Stimulated activated CD8-positive, alpha-beta memory T cell treated with anti-CD3 and anti-CD28 coated beads, Interleukin-4, amount 100 ng/mL, for 48 hours (primary cell): ENCODE measurements at regions not wholly inside any gene's neighbourhood (a gene's known extent, or its start where the extent isn't known, plus 50 kb on each side); places are given as distances from the start of the nearest gene placed in this dataset.
A peak's percentile ranks its signal among the peaks of the same experiment; 100 is the strongest.

ENCODE experiments used
- DNase-seq: peaks from one replicate; pipeline ENCODE4 v3.0.0-alpha.2; 2020

DNA sequence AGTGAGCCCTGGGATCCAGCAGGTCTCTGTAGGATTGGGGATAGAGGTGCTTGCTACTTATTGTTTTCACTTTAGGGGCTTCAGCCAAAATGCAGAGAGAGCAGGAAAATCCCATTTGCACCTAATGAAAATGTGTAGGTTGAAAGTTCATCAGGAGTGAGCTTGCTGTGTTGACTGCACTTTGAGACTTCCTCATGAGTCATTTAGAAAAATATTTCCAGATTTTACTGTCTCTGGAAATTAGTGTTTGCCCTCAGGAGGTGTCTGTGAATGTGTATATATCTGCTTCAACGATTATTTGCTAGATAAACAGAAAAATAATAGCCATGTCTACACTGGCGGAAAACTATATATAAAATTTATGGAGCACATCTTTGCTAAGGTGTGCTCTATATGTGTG, 159.3 kb downstream of the CAND1 start:
- no peak for DNase-seq

DNA sequence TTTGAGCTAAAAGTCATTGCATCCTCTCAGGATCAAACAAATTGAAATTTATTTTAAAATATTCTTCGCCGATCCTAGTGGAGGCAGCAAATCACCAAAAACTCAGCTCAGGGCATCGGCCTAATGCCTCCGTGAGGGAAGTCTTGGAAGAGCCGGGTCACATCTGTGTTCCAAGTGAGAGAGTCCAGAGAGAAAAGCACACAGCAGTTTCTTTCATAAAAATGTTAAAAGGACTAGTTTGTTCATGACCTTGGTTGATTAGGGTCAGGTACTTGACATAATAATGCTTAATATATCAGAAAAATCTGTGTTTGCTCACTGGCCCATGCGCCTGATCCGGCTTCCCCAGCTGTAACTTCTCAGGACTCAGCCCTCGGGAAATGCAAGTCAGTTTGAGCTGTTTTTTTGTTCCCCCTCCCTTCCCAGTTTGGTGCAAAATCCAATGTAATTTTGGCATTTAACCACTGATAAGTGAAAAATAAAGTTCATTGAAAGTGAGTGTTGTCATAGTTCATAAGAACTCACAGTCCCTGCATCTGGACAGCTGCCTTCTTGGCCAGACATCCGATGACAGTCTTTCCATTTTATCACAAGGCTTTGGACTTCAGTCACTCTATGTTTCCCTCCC, 161.7 kb downstream of the CAND1 start:
- DNase-seq = no peak

DNA sequence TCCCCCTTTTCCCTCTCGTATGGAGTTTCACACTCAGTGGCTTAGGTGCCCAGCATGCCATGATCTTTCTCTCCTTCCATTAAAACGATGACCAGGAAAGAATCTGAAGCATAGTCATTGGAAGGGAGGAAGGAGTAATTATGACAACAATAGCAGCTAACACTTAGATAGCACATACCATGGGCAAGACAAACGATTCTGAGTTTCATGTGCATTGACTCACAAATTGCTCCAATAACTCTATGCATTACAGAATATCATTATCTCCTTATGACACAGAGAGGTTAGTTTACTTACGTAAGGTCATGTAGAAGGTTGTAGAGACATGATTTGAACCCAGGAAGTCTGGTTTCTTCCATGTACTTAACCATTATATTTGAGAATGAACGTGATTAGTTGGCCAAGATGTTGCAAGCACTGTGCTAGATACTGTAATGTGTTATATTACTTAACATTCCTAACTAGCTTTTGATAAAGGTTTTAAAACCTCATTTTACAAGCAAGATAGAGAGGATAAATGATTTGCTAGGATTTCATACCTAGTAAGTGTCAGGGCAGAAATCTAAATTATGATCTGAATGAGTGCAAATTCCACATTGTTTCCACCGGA, 162.4 kb downstream of the CAND1 start:
- DNase-seq = no peak

DNA sequence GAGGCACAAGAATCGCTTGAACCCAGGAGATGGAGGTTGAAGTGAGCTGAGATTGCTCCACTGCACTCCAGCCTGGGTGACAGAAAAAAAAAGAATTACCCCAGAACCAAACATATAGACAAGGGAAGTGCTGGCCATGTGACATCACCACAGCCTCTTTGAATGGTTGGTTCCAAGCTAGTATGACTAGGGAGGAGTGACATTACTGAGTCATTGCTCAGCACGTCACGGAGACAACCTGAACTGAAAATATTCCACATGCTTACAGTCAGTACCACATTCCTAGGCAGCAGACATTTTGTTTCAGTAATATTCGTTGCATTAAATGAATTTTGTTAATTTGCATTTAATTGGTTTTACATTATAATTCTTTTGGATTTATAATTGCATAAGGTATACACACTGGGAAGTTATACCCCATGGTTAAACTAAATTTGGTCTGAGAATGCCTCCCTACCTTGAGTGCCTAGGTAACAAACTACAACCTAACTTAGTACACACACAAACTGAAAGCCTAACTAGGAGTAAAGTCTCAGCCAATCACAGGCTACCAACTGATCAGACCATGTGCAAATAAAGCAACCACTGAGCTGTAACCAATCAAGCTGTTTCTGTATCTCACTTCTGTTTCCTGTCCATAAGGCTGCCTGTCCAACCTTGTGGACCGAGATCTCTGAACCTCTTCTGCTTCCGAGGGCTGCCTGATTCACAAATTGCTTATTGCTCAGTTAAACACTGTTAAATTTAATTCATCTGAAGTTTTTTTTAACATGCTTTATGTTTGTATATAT, 164.4 kb downstream of the CAND1 start:
- DNase-seq = no peak

DNA sequence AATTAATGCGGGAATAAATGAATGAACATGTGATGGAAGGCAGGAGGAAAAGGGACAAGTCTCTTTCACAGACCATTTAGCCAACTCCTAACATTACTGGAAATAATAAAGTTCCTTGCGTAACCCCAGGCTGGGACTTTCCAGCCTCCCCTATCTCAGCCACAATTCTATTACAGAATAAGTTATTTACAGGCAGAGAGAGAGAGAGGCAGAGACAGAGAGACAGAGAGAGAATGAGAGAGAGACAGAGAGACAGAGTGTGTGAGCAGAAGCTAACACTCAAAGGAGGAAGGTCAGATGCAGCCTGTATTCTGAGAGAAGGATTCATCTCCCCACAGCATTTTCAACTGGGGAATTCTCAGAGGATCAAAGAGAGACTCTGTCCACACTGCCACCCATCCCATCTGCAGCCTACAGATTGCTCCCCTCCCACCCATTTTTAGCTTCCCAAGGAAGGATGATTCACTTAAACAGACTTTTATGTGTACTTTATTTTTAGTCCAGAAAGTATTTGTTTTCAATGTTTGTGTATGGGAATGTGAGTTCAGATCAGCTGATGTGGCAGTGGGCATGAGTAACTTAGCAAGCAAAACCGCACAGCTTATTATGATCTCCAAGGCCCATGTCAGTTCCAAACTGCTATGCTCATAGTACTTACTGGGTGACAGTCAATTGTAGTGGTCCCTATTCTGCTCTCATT, 165.7 kb downstream of the CAND1 start:
- no peak for DNase-seq

DNA sequence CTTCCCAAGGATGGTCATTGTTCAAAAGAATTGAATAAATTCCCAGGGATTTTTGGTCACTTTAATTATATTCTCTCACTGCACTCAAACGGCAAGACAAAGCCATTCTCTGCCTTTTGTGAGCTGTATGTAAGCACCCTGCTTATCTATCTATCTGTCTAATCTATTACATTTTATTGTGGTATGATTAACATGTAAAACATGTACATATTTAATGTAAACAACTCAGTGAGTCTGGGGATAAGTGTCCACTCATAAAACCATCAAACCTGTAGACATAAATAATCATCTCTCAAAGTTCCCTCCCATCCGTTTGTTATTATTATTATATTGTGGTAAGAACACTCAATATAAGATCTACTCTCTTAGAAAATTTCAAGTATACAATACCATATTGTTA, 167.1 kb downstream of the CAND1 start:
- no peak for DNase-seq

DNA sequence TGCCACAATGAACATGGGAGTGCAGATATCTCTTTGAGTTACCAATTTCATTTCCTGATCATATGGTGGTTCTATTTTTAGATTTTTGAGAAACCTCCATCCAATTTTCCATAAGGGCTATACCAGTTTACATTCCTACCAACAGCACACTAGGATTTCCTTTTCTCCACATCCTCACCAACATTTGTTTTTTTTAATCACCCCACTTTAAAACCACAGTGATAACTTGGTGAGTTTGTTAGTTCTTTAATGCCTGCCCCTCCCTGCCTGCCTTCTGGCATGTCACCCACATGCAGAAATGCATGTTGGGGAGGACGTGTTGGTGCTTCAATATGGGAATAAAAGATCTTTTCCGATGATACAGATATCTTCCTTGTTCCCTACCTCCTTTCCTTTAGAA, 167.9 kb downstream of the CAND1 start:
- no peak for DNase-seq

DNA sequence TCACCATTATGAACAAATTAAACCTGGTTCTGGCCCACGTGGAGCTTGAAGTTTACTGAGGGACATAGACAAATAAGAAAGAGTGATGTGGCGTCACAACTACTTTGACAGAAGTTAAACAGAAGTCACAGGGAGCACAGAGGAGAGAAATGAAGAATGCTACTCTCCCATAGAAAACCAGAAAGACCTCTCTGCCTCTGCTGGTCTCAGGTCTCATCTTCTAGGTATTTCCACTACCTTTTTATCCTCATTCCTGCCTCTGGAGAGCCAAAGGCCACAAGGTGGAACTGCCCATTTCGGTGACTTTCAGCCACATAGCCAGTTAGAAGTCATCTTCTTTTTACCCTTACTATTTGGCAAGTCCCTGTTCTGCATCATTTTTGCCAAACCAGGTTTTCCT, 170.5 kb downstream of the CAND1 start:
- DNase-seq = no peak

DNA sequence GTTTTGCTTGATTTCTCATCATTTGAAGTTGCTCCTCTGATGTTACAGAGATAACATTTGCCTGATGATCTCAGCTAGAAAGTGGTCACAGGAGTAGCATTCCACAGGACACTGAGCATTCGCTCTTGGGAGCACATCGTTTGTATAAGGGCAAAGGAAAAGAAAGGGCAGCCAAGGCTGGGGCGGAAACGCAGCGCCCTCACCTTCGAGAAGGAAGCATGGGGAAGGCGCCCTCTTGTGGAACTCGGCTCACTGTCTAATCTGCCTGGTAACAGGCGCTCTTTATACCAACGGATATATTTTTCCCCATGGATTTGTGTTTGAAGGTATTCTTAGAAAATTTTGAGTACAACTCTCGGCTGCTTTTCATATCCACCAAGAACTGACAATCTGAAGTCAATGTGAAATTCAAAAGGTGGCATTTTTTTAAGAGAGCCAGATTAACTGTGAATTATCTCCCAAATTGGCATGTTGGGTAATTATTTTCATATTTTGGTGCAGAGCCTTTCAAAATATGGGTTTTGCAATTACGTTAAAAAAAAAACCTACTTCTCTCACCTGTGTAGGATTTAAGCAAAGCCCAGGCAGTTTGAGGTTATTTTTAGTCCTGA, 172.7 kb downstream of the CAND1 start:
- peak; percentile 85 for DNase-seq

DNA sequence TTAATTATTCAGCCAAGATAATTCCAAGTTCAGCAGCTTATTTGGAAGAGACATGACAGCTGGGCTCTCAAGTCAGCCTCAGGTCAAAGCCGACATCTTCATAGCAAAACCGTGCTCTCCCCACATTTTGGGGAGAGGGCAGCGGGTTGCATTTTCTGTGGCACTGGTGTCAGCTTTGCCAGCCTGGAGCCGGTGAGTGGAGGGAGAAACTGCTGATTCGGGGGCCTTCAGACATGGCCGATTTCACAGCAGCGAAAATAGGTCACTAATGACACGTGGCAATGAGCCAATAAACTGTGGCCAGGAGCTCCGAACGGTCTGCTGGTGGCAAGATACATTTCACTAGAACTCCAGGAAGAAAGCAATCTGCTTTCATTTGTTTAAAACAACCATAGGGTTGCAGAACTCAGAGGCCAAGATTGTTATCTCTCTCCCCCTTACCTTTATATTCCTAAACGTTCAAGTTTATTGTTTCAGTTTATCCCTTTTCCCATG, 173.2 kb downstream of the CAND1 start:
- DNase-seq = no peak

DNA sequence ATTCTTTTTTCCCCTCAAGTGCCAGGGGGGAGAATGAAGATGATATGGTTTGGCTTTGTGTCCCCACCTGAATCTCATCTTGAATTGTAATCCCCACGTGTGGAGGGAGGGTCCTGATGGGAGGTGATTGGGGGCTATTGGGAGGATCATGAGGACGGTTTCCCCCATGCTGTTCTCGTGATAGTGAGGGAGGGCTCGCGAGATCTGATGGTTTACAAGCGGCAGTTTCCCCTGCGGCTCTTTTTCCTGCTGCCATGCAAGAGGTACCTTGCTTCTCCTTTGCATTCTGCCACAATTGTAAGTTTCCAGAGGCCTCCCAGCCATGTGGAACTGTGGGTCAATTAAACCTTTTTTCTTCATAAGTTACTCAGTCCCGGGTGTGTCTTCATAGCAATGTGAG, 173.7 kb downstream of the CAND1 start:
- no peak for DNase-seq

DNA sequence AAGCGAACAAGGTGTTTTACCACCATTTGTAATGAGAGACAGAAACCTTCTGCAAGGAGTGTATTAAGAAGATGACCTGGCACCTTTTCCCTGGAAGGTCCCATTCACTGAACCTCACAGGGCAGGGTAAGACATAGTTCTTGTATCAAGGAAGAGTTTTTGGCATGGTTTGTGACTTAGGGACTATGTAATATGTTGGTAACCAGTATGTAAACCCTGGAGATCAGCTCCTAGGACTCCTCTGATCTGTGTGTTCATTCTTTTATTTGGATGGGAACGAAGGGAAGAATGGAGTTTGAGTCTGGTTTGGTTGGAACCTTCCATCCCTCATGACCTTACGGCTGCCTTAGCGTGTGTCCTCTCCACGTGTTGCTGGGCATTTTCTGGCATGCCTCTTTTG, 175.4 kb downstream of the CAND1 start:
- DNase-seq = no peak

DNA sequence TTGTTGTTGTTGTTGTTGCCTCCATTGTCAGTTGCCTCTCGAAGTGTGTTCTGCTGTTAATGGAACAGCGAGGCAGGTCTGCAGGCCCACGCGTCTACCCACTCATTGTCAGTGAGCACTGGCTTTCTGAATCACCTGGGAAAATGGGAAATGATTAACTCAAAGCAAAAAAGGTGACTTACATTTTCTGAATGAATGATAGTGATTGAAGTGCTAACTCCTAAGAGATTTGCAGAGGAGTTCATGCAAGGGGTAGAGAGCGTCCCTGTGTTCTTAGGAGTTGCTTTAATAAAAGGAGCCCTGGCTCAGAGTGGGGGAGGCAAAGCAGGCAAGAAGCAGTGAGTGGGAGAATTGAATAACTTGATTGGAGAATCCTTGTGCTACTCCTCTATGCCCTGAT, 177.6 kb downstream of the CAND1 start:
- DNase-seq = no peak

DNA sequence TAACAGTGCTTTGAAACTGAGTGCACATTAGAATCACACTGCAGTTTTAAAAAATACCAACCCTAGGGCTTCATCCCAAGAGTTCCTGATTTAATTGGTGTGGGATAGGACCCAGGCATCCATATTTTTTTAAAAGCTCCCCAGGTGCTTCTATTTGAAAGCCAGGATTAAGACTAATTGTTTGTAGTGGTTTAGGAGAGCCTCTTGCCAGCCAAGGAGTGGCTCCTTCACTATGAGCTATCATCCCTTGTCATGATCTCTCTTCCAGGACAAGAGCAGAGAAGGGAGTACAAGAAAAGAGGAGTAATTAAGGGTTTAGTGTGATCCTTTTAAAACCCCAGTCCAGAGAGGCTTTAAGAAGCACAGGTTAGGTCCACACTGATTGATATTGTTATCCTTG, 178.0 kb downstream of the CAND1 start:
- no peak for DNase-seq

DNA sequence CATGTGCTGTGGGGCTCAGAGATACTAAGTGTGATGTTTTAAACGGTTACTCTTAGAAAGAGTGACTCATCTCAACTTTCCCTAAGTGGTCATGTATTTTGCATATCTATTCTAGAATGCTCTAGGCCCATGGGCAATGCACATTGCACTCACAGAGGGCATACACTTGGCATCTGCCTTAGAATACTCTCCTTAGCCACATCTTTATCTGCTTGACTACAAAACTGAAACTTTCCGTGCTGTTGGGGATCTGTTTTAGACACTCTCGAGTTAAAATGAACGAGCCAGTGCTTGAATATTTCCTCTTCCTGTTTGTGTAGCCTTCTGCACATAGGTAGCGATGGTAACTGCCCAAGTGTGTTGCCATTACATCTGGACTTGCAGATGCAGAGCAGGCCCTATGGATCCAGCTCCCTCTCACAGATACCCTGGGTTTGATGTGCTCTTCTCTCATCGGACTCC, 180.5 kb downstream of the CAND1 start:
- peak; percentile 27 for DNase-seq

DNA sequence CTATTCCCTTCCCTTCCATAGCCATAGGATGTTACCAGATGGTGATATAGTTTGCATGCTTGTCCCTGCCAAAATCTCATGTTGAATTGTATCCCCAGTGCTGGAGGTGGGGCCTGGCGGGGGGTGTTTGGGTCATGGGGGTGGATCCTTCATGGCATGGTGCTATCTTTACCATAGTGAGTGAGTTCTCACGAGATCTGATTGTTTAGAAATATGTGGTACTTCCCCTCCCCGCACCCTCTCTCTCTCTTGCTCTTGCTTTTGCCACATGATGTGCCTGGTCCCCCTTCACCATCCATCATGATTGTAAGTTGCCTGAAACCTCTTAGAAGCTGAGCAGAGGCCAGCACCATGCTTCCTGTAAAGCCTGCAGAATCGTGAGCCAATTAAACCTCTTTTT, 181.3 kb downstream of the CAND1 start:
- no peak for DNase-seq

DNA sequence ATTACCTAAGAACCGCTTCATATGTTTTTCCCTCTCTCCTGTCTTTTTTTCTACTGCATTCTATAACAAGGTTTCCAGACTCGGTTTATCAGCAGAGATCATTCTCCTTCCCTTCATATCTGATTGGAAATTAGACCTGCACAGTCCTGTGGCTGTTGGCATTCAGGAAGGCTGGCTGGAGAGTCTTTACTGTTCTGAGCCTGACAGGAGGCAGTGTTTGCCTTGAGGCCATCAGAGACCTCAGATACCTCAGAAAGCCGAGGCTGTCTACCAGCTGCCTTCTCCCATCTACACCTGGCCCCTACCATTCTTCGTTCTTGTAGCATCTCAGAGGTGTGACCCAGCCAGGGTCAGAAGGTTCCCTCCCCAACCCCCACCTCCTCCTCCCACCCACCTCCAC, 182.0 kb downstream of the CAND1 start:
- no peak for DNase-seq

DNA sequence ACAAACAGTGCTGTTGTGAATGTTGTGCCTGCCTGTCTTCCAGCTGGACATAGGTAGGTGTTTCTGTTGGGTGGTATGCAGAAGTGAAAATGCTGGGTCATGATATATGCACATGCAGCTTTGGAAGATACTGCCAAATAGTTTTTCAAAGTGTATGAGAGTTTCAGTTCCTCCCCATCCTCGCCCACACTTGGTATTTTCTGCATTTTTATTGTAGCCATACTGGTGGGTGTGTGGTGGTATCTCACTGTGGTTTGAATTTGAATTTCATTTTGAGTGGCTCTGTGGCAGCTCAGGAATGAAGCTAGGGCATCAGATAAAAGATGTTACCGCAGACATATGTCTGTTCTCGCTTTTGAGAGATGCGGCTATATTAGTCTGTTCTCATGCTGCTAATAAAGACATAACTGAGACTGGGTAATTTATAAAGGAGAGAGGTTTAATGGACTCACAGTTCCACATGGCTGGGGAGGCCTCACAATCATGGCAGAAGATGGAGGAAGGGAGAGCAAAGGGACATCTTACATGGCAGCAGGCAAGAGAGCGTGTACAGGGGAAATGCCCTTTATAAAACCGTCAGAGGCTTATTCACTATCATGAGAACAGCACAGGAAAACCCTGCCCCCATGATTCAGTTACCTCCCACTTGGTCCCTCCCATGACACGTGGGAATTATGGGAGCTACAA, 183.1 kb downstream of the CAND1 start:
- peak; percentile 41 for DNase-seq

DNA sequence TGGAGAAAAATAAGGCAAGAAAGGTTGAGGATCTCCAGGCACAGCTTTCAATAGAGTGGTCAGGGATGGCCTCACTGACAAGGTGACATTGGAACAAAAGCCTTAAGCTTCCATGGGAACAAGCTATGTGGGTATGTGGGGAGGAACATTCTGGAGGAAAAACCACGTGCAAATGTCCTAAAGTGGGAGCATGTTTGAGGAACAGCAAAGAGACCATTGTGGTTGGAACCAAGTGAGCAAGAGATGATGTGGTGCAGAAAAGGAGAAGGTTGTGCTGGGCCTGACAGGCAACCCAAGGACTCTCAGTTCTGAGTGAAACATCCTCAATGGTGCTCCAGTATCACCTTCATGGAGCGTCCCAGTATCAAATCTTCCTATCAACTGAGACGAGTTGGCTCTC, 184.0 kb downstream of the CAND1 start:
- DNase-seq = no peak

DNA sequence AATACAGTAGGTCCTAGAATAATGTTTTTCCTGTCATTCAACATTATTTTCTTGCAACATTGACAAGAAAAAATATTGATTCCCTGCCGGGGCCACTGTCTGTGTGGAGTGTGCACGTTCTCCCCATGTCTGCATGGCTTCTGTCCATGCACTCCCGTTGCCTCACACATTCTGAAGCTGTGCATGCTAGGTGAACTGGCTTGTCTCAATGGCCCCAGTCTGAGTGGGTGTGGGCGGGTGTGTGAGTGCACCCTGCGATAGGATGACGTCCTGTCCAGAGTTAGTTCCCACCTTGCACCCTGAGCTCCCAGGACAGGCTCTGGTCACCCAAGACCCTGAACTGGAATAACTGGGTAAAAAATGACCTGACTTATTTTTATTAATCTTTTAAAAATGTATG, 186.1 kb downstream of the CAND1 start:
- no peak for DNase-seq

DNA sequence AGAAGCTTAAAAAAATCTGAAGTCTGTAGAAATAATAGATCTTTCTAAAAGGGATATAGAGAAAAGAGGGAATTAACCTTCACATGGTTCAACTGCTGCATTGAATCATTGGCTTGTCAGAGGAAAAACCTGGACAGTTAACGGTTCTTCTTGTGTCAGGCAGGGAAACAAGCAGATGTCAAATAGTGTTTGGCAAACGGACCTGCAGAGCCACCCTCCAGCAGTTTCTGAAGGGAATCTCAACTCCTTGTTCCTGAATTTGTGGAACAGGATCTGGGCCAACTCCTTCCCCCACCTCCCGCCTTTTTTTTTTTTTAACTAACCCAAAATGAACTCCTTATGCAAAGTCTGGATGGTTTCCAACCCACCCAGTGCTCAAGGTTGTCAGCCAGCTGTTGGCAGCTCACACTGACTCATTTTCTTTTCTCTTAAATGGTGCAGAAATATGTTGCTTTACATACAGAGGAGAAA, 187.3 kb downstream of the CAND1 start:
- no peak for DNase-seq

DNA sequence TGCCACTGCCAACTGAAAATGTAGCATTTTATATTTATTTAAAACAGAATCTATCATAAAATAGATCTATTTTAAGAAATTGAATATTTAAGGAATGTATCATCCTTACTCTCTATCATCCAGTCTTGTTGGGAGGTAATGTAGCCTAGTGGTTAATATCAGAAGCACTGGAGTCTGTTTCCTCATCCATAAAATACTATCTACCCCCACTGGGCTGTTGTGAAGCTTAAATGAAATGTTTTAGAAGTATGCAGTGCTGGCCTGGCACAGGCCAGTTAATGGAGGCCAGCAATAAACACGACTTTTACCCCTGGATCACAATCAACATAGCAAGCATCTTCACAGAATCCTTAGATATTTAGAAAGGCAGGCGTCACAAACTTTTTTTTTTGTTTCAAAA, 188.0 kb downstream of the CAND1 start:
- DNase-seq = no peak
